HUES48 (cell line): ENCODE measurements at regions not wholly inside any gene's neighbourhood (a gene's known extent, or its start where the extent isn't known, plus 50 kb on each side); places are given as distances from the start of the nearest gene placed in this dataset.

Experiments used
- H3K27ac ChIP-seq: one replicate; pipeline ENCODE4 v1.7.0; 2013; ENCODE audit warnings: low read depth, low read length, inconsistent platforms
- H3K27me3 ChIP-seq: 2 replicates; pipeline ENCODE4 v1.6.1; 2013; ENCODE audit warnings: mild to moderate bottlenecking, low read length; ENCODE audit not compliant: control insufficient read depth, insufficient read depth
- H3K36me3 ChIP-seq: 2 replicates; pipeline ENCODE4 v1.6.1; 2013; ENCODE audit warnings: low read length; ENCODE audit not compliant: control insufficient read depth, insufficient read depth
- H3K4me1 ChIP-seq: 2 replicates; pipeline ENCODE4 v1.6.1; 2013; ENCODE audit warnings: mild to moderate bottlenecking, low read length; ENCODE audit not compliant: control insufficient read depth, insufficient read depth
- H3K4me3 ChIP-seq: 2 replicates; pipeline ENCODE4 v1.5.1; 2013; ENCODE audit warnings: mild to moderate bottlenecking, low read depth, low read length
- H3K9ac ChIP-seq: 2 replicates; pipeline ENCODE4 v1.6.1; 2013; ENCODE audit warnings: mild to moderate bottlenecking, low read depth, low read length, moderate library complexity
- H3K9me3 ChIP-seq: 2 replicates; pipeline ENCODE4 v1.6.1; 2013; ENCODE audit warnings: low read length; ENCODE audit not compliant: control insufficient read depth, insufficient read depth

DNA sequence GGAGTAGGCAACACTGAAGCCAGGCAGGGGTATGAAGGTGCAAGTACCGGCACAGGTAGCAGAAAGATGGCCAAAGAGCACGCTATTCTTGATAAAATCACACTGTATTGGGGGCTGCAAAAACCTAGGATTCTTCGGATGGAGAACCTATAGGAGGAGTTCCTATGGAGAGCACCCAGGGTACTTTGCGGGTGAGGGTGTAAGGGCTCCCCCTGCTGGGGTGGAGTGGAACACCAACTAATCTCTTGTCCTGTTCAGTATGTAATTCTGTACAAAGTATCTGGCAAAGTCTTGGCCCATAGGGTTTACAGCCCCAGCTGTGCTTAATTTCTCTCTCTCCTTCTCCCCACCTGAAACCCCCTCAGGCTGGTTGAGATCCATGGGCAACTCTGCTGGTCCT is 393.1 kb upstream of the ASIC2 start:
- no peak overlapping the region for H3K27ac ChIP-seq
- H3K4me3 ChIP-seq = no peak overlapping the region
- no peak overlapping the region for H3K9ac ChIP-seq
- no peaks in the 10 kb centered on the region for H3K36me3 ChIP-seq
- H3K9me3 ChIP-seq = no peaks in the 10 kb centered on the region
- no peaks in the 10 kb centered on the region for H3K4me1 ChIP-seq
- H3K27me3 ChIP-seq = no peaks in the 10 kb centered on the region

DNA sequence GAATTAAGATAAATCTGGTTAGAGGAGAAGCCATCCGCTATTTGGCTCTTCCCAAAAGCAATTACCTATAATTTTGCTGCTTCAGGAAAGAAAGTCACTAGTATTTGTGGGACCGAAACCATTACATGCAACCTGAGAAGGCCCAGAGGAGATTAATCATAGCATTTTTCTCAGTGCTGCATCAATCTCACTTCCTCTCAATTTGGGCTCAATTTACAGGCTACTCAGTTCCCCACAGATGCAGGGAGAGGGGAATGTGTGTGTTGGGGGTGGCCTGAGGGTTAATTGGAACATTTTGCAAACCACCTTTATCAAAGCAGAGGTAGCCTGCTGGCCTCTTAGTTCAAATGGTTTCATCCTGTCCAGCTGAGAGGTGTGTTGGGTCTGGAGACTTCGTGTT is 394.7 kb upstream of the ASIC2 start:
- no peak overlapping the region for H3K9ac ChIP-seq
- no peaks in the 10 kb centered on the region for H3K27me3 ChIP-seq
- H3K36me3 ChIP-seq = no peaks in the 10 kb centered on the region
- no peaks in the 10 kb centered on the region for H3K9me3 ChIP-seq
- H3K27ac ChIP-seq = no peak overlapping the region
- no peaks in the 10 kb centered on the region for H3K4me1 ChIP-seq
- no peak overlapping the region for H3K4me3 ChIP-seq

GRCh38 chr17:33688771-33689170 is 395.7 kb upstream of the ASIC2 start:
- no peaks in the 10 kb centered on the region for H3K9me3 ChIP-seq
- H3K4me3 ChIP-seq = no peak overlapping the region
- H3K36me3 ChIP-seq = no peaks in the 10 kb centered on the region
- H3K27ac ChIP-seq = no peak overlapping the region
- H3K27me3 ChIP-seq = no peaks in the 10 kb centered on the region
- H3K4me1 ChIP-seq = no peaks in the 10 kb centered on the region
- no peak overlapping the region for H3K9ac ChIP-seq

DNA sequence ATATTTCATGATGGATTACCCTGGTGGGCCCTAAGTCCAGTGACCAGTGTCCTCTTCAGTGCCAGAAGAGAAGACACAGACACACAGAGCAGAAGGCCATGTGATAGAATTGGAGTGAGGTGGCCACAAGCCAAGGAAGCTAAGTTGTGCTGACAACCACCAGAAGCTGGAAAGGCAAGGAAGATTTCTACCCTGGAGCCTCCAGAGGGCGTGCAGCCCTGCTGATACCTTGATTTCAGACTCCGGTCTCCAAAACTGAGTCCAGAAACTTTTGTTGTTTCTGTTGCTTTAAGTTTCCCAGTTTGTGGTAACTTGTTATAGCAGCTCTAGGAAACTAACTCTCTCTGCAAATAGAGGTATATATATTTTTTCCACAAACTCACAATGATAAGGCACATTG is 396.6 kb upstream of the ASIC2 start:
- Histone ChIP-seq H3K36me3 (no peaks in the 10 kb centered on the region), H3K9ac (no peak overlapping the region), H3K27me3 (no peaks in the 10 kb centered on the region), H3K4me3 (no peak overlapping the region), H3K9me3 (no peaks in the 10 kb centered on the region), H3K27ac (no peak overlapping the region), H3K4me1 (no peaks in the 10 kb centered on the region)

DNA sequence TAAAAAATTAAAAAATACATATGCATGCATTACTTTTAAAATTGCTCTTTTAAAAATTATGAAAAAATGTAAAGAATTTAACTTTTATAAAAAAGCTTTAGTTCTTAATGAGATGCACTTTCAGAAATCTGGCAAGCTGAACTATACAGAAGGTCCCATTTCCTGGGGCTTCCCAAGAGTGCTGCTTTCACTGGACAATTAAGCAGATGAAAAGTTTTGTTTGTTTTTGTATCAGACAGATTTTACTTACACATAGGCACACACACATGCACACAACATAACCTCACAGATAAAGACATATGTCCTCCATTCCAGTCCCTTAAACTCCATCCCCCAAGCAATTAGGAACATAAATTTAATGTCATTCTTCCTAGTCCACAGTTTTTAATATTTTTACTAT is 402.3 kb upstream of the ASIC2 start:
- no peak overlapping the region for H3K9ac ChIP-seq
- H3K9me3 ChIP-seq = no peaks in the 10 kb centered on the region
- no peak overlapping the region for H3K4me3 ChIP-seq
- H3K4me1 ChIP-seq = no peaks in the 10 kb centered on the region
- H3K27ac ChIP-seq = no peak overlapping the region
- no peaks in the 10 kb centered on the region for H3K36me3 ChIP-seq
- H3K27me3 ChIP-seq = no peaks in the 10 kb centered on the region

GRCh38 chr17:33696102-33696501 is 403.0 kb upstream of the ASIC2 start:
- Histone ChIP-seq H3K36me3 (no peaks in the 10 kb centered on the region), H3K9me3 (no peaks in the 10 kb centered on the region), H3K27me3 (no peaks in the 10 kb centered on the region), H3K4me1 (no peaks in the 10 kb centered on the region), H3K27ac (no peak overlapping the region), H3K4me3 (no peak overlapping the region), H3K9ac (no peak overlapping the region)

DNA sequence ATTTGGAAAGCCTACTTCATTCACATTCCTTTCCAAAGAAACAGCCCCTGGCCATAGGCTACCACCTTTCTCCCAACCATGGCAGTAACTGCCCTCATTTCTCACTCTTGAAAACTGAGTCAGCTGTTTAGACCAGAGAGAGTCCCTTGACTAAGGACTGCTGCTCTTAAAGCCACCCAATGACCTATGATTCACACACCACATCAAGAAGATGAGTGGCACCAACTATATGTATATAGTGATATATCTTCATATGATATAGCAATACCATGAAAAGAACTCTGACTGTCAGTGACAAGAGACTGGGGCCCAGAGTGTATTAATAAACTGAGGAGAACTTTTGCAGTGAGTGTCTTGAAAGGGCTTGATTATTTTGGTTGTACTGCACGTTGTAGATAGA is 404.5 kb upstream of the ASIC2 start:
- no peaks in the 10 kb centered on the region; the same call in 1 of the 2 replicates for H3K27me3 ChIP-seq
- no peaks in the 10 kb centered on the region for H3K36me3 ChIP-seq
- H3K9ac ChIP-seq = no peak overlapping the region
- H3K4me1 ChIP-seq = no peaks in the 10 kb centered on the region
- no peak overlapping the region for H3K4me3 ChIP-seq
- H3K27ac ChIP-seq = no peak overlapping the region
- H3K9me3 ChIP-seq = no peaks in the 10 kb centered on the region

- H3K9ac ChIP-seq = no peak overlapping the region
- H3K4me1 ChIP-seq = no peaks in the 10 kb centered on the region
- H3K27me3 ChIP-seq = no peaks in the 10 kb centered on the region; the same call in 1 of the 2 replicates
- H3K36me3 ChIP-seq = no peaks in the 10 kb centered on the region
- no peak overlapping the region for H3K4me3 ChIP-seq
- H3K27ac ChIP-seq = no peak overlapping the region
- H3K9me3 ChIP-seq = no peaks in the 10 kb centered on the region
Observed at GRCh38 chr17:33701910-33702309, 408.8 kb upstream of the ASIC2 start.

GRCh38 chr17:33704856-33705255 is 411.8 kb upstream of the ASIC2 start:
- no peaks in the 10 kb centered on the region for H3K36me3 ChIP-seq
- H3K27me3 ChIP-seq = no peaks in the 10 kb centered on the region; the same call in 1 of the 2 replicates

DNA sequence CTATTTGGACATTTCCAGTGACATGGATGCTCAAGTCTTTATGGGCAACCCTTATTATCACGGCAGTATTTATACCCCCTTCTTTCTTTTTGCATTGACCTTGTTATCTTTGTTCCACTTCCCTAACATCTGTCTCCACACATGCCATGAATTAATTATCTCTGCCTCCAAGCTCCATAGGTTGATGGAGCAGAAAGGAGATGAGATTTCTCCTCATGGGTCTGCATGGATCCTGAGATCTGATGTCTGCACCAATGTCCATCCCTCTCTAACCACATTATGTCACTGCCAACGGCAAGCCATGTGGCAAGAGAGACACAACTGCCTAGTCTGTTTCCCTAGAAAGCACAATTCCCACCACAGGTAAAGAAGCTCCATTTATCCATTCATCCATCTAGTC is 416.8 kb upstream of the ASIC2 start:
- no peaks in the 10 kb centered on the region for H3K4me1 ChIP-seq
- H3K9ac ChIP-seq = no peak overlapping the region
- no peak overlapping the region for H3K27ac ChIP-seq
- H3K27me3 ChIP-seq = no peaks in the 10 kb centered on the region
- H3K9me3 ChIP-seq = no peaks in the 10 kb centered on the region
- H3K36me3 ChIP-seq = no peaks in the 10 kb centered on the region
- no peak overlapping the region for H3K4me3 ChIP-seq

More at GRCh38 chr17:33704856-33705255, 411.8 kb upstream of the ASIC2 start:
- Histone ChIP-seq H3K4me3 (no peak overlapping the region), H3K4me1 (no peaks in the 10 kb centered on the region), H3K9ac (no peak overlapping the region), H3K9me3 (no peaks in the 10 kb centered on the region), H3K27ac (no peak overlapping the region)

GRCh38 chr17:33712120-33712519 is 419.0 kb upstream of the ASIC2 start:
- H3K9ac ChIP-seq = no peak overlapping the region
- no peaks in the 10 kb centered on the region for H3K4me1 ChIP-seq
- no peaks in the 10 kb centered on the region for H3K27me3 ChIP-seq
- no peak overlapping the region for H3K4me3 ChIP-seq
- H3K36me3 ChIP-seq = no peaks in the 10 kb centered on the region
- no peak overlapping the region for H3K27ac ChIP-seq
- no peaks in the 10 kb centered on the region for H3K9me3 ChIP-seq

- H3K4me3 ChIP-seq = no peak overlapping the region
- no peaks in the 10 kb centered on the region for H3K27me3 ChIP-seq
- no peaks in the 10 kb centered on the region for H3K9me3 ChIP-seq
Observed at GRCh38 chr17:33716957-33717356, 423.9 kb upstream of the ASIC2 start.

More at GRCh38 chr17:33716957-33717356, 423.9 kb upstream of the ASIC2 start:
- H3K9ac ChIP-seq = no peak overlapping the region
- no peaks in the 10 kb centered on the region for H3K36me3 ChIP-seq
- H3K4me1 ChIP-seq = no peaks in the 10 kb centered on the region
- no peak overlapping the region for H3K27ac ChIP-seq
